ENCODE measurements at regions not wholly inside any gene's neighbourhood (a gene's known extent, or its start where the extent isn't known, plus 50 kb on each side); places are given as distances from the start of the nearest gene placed in this dataset.

DNA sequence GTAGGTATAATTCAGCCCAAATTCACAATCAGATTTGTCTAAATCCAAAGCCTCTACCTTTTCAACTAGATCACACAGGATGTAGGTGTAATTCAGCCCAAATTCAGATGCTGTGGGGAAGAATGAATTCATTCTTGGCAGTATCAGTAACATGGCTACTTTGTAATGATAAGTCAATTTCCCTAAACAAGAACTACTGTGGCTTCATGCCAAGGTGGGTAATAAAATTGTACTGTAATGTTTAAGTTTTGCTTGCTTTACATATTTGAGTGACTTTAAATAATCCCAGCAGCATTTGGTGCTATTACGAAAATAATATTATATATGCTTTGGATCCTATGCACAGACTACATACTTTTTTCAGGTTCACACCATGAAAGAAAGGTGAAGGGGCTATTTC is 239.1 kb downstream of the HDGFL1 start:
- no peaks in the 10 kb centered on the region for H3K9me3 ChIP-seq (ENCODE audit: control insufficient read depth in 3 of 3, low read length in 3 of 3)
- no peak overlapping the region for H3K9ac ChIP-seq (ENCODE audit: low read depth in 1 of 3, low read length in 3 of 3)
- H3K27me3 ChIP-seq (ENCODE audit: control insufficient read depth in 3 of 3, insufficient read depth in 3 of 3, low read length in 3 of 3), result no peaks in the 10 kb centered on the region
- no peak overlapping the region for H3K4me3 ChIP-seq (ENCODE audit: low read length in 3 of 3)
- H3K4me1 ChIP-seq (ENCODE audit: control insufficient read depth in 3 of 3, insufficient read depth in 3 of 3, low read length in 3 of 3), result no peaks in the 10 kb centered on the region
- no peaks in the 10 kb centered on the region for H3K36me3 ChIP-seq (ENCODE audit: control insufficient read depth in 3 of 3, insufficient read depth in 3 of 3, low read length in 3 of 3)
- H3K27ac ChIP-seq (ENCODE audit: low read depth, low read length), result no peak overlapping the region

DNA sequence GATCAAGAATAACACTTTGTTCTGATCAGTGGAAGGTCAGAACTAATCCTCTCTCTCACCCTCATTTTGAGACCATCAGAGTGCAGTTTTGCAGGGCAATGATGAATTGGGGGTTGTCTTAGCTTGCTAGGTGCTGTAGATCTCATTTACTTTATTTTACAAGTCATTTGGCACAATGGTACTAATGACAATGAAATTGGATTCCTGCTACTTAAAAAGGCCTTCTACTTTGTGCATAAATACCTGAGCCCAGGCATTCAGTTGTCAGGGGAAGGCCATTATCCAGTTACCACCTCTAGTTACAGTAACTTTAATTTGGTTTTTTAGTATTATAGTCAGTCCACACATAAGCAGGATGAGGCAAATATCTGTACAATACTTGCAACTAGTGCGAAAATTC is 240.0 kb downstream of the HDGFL1 start:
- Histone ChIP-seq H3K27ac (ENCODE audit: low read depth, low read length) (no peak overlapping the region), H3K9me3 (ENCODE audit: control insufficient read depth in 3 of 3, low read length in 3 of 3) (no peaks in the 10 kb centered on the region), H3K27me3 (ENCODE audit: control insufficient read depth in 3 of 3, insufficient read depth in 3 of 3, low read length in 3 of 3) (no peaks in the 10 kb centered on the region), H3K36me3 (ENCODE audit: control insufficient read depth in 3 of 3, insufficient read depth in 3 of 3, low read length in 3 of 3) (no peaks in the 10 kb centered on the region), H3K9ac (ENCODE audit: low read depth in 1 of 3, low read length in 3 of 3) (no peak overlapping the region), H3K4me1 (ENCODE audit: control insufficient read depth in 3 of 3, insufficient read depth in 3 of 3, low read length in 3 of 3) (no peaks in the 10 kb centered on the region), H3K4me3 (ENCODE audit: low read length in 3 of 3) (no peak overlapping the region)

DNA sequence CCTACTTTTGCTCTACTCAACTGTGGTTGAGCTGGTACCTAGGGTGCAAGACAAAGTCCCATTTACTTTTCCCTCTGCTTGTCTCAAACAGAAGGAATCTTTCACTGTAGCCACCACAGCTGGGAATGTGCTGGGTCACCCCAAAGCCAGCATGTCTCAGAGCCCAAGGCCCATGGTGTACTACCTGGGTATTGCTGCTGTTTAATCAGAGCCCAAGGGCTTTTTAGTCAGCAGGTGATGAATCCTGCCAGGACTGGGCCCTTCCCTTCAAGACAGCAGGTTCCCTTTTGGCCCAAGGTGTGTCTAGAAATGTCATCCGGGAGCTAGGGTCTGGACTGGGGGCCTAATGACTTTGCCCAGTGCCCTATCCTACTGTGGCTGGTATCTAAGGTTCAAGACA is 249.8 kb downstream of the HDGFL1 start:
- no peaks in the 10 kb centered on the region for H3K27me3 ChIP-seq (ENCODE audit: control insufficient read depth in 3 of 3, insufficient read depth in 3 of 3, low read length in 3 of 3)
- H3K4me3 ChIP-seq (ENCODE audit: low read length in 3 of 3), result no peak overlapping the region
- no peaks in the 10 kb centered on the region for H3K4me1 ChIP-seq (ENCODE audit: control insufficient read depth in 3 of 3, insufficient read depth in 3 of 3, low read length in 3 of 3)
- H3K9me3 ChIP-seq (ENCODE audit: control insufficient read depth in 3 of 3, low read length in 3 of 3), result no peaks in the 10 kb centered on the region
- no peak overlapping the region for H3K9ac ChIP-seq (ENCODE audit: low read depth in 1 of 3, low read length in 3 of 3)
- H3K36me3 ChIP-seq (ENCODE audit: control insufficient read depth in 3 of 3, insufficient read depth in 3 of 3, low read length in 3 of 3), result no peaks in the 10 kb centered on the region
- no peak overlapping the region for H3K27ac ChIP-seq (ENCODE audit: low read depth, low read length)

DNA sequence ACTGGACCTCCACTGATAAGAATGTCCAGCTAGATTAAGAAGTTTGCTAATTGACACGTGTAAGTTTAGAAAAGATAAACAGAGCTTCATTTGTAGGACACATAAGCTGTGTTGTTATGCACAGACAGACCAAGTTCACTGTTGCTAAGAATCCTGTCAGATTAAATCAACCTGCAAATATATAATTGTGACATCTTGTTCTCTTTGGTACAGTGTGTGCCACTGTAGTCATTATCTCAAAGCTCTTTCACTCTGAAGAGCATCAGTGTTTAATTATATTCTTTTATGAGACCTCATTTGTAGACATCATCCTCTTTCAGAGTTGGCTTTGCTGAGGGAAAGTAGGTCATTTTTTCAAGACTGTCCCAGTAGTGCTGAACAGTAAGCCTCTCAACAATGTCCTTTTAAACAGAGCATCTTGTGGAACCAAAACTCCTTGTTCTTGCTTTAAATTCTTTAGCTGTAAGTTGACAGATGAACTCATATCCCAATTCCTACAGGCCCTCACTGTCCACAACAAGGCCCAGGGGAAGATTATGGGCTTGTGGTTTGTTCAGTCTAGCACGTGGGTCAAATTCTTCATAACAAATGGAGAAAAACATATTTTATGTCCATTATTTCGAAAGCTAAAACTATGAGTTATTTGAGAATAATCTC is 252.4 kb downstream of the HDGFL1 start:
- no peaks in the 10 kb centered on the region for H3K27me3 ChIP-seq (ENCODE audit: control insufficient read depth in 3 of 3, insufficient read depth in 3 of 3, low read length in 3 of 3)
- no peak overlapping the region for H3K27ac ChIP-seq (ENCODE audit: low read depth, low read length)

DNA sequence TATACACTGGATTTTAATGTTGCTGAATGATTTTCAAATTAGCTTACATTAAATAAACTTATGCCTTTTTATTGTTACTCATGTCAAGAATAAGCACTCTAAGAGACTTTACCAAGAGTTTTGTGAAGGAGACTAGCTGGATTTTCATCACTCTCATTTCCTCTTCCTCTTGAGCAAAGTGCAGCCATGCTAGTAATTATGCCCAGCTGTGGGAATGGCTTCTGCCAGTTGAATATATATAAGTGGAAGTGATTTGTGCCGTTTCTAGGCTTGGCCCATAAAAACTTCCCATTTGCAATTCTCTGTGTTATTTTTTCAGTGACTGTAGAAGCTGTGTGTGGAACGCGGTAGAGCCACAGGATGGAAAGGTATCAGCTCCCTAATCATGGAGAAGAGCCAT is 255.8 kb downstream of the HDGFL1 start:
- H3K27ac ChIP-seq (ENCODE audit: low read depth, low read length), result no peak overlapping the region
- H3K9me3 ChIP-seq (ENCODE audit: control insufficient read depth in 3 of 3, low read length in 3 of 3), result no peaks in the 10 kb centered on the region
- H3K9ac ChIP-seq (ENCODE audit: low read depth in 1 of 3, low read length in 3 of 3), result no peak overlapping the region
- H3K36me3 ChIP-seq (ENCODE audit: control insufficient read depth in 3 of 3, insufficient read depth in 3 of 3, low read length in 3 of 3), result no peaks in the 10 kb centered on the region
- peaks cover 7 to 10% (median 8%) of the 10 kb centered on the region in 3 donors for H3K4me1 ChIP-seq (ENCODE audit: control insufficient read depth in 3 of 3, insufficient read depth in 3 of 3, low read length in 3 of 3)
- H3K4me3 ChIP-seq (ENCODE audit: low read length in 3 of 3), result no peak overlapping the region
- H3K27me3 ChIP-seq (ENCODE audit: control insufficient read depth in 3 of 3, insufficient read depth in 3 of 3, low read length in 3 of 3), result no peaks in the 10 kb centered on the region

More for the DNA sequence above, 252.4 kb downstream of the HDGFL1 start:
- Histone ChIP-seq H3K4me1 (ENCODE audit: control insufficient read depth in 3 of 3, insufficient read depth in 3 of 3, low read length in 3 of 3) (no peaks in the 10 kb centered on the region), H3K36me3 (ENCODE audit: control insufficient read depth in 3 of 3, insufficient read depth in 3 of 3, low read length in 3 of 3) (no peaks in the 10 kb centered on the region), H3K9ac (ENCODE audit: low read depth in 1 of 3, low read length in 3 of 3) (no peak overlapping the region), H3K9me3 (ENCODE audit: control insufficient read depth in 3 of 3, low read length in 3 of 3) (no peaks in the 10 kb centered on the region), H3K4me3 (ENCODE audit: low read length in 3 of 3) (no peak overlapping the region)

DNA sequence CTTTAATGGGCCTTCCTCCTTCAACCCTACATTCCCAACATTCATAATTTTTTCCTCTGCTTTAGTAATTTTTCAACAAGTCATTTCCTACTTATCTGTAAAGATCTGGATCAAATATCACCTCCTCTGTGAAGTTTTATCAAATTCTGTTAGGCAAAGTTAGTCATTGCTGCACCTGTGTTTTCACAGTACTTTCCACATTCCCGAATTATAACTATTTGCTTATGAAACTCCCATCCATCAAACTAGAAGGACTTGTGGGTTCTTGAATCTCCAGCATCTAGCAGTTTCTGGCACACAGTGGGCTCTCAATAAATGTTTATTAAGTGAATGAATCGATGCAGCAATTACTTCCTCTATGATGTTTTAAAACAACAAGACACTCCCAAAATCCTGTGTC is 257.6 kb downstream of the HDGFL1 start:
- peaks cover 7 to 10% (median 8%) of the 10 kb centered on the region in 3 donors for H3K4me1 ChIP-seq (ENCODE audit: control insufficient read depth in 3 of 3, insufficient read depth in 3 of 3, low read length in 3 of 3)

DNA sequence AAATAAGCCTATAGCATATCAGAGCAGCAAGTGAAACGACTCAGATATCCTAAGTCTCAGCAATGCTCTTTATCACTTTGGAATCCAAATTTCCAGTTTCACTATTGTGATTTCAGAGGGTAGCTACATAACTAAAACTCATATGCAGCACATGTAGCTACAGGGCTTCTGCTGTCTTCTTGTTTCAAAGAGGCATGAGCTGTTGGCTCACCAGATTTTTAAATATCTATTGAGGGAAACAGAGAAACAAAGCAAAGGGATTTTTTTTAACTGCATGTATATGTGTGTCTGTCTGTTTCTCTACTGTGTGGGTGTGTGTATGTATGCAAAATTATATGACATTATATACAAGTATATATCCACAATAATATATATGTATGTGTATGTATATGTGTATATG is 258.4 kb downstream of the HDGFL1 start:
- H3K36me3 ChIP-seq (ENCODE audit: control insufficient read depth in 3 of 3, insufficient read depth in 3 of 3, low read length in 3 of 3), result no peaks in the 10 kb centered on the region
- H3K9ac ChIP-seq (ENCODE audit: low read depth in 1 of 3, low read length in 3 of 3), result peak overlapping the region in 2 of 3 donors; percentile 28 to 52
- no peaks in the 10 kb centered on the region for H3K27me3 ChIP-seq (ENCODE audit: control insufficient read depth in 3 of 3, insufficient read depth in 3 of 3, low read length in 3 of 3)
- H3K27ac ChIP-seq (ENCODE audit: low read depth, low read length), result peak overlapping the region; percentile 38
- no peaks in the 10 kb centered on the region for H3K9me3 ChIP-seq (ENCODE audit: control insufficient read depth in 3 of 3, low read length in 3 of 3)
- H3K4me1 ChIP-seq (ENCODE audit: control insufficient read depth in 3 of 3, insufficient read depth in 3 of 3, low read length in 3 of 3), result peaks cover 7 to 10% (median 8%) of the 10 kb centered on the region in 3 donors
- H3K4me3 ChIP-seq (ENCODE audit: low read length in 3 of 3), result no peak overlapping the region

More for the DNA sequence above, 257.6 kb downstream of the HDGFL1 start:
- H3K9me3 ChIP-seq (ENCODE audit: control insufficient read depth in 3 of 3, low read length in 3 of 3), result no peaks in the 10 kb centered on the region
- no peaks in the 10 kb centered on the region for H3K27me3 ChIP-seq (ENCODE audit: control insufficient read depth in 3 of 3, insufficient read depth in 3 of 3, low read length in 3 of 3)
- no peaks in the 10 kb centered on the region for H3K36me3 ChIP-seq (ENCODE audit: control insufficient read depth in 3 of 3, insufficient read depth in 3 of 3, low read length in 3 of 3)
- H3K9ac ChIP-seq (ENCODE audit: low read depth in 1 of 3, low read length in 3 of 3), result no peak overlapping the region
- no peak overlapping the region for H3K27ac ChIP-seq (ENCODE audit: low read depth, low read length)
- no peak overlapping the region for H3K4me3 ChIP-seq (ENCODE audit: low read length in 3 of 3)

DNA sequence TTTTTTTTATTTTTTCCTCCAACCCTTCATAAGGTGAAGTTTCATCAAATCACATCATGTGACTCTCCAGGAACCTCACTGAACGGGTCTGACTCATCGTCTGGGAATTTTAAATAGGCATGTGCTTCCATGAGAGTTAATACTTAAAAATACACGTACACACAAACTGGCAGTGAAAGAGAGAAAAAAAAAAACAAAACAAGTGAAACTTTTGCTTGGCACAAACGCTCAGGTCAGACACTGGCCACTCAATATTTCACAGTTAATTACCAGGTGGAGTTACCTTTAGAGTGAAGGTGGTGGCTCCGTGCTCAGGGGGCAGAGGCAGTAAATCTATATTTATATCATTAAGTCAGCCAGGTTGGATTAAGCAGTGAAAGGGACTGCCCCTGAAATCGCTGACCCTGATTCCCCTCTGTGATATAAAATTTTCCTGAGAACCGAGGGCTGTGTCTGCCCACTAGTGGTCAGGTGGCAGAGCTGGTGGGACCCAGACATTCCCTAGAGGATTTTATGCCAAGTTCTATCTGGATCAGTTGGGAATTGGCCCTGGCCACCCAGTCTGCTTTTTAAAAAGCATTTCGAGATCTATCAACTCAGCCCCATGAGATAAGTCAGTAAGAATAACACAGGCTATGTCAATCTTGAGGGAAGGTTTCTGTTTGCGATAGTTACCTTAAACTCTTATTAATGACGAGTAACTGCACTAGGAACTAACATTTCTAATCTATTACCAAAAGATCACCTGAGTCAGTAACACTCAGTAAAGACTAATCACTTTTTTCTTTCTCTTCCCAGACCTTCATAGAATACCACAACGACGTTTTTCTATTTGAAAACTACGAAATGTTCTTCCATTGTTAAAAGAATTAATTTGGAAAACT is 259.1 kb downstream of the HDGFL1 start:
- Histone ChIP-seq H3K27ac (ENCODE audit: low read depth, low read length) (peak overlapping the region; percentile 48), H3K36me3 (ENCODE audit: control insufficient read depth in 3 of 3, insufficient read depth in 3 of 3, low read length in 3 of 3) (no peaks in the 10 kb centered on the region), H3K4me1 (ENCODE audit: control insufficient read depth in 3 of 3, insufficient read depth in 3 of 3, low read length in 3 of 3) (peaks cover 7 to 10% (median 8%) of the 10 kb centered on the region in 3 donors), H3K4me3 (ENCODE audit: low read length in 3 of 3) (peak overlapping the region; percentile 18 to 52 (median 37)), H3K9me3 (ENCODE audit: control insufficient read depth in 3 of 3, low read length in 3 of 3) (no peaks in the 10 kb centered on the region), H3K9ac (ENCODE audit: low read depth in 1 of 3, low read length in 3 of 3) (peak overlapping the region; percentile 28 to 42 (median 40)), H3K27me3 (ENCODE audit: control insufficient read depth in 3 of 3, insufficient read depth in 3 of 3, low read length in 3 of 3) (no peaks in the 10 kb centered on the region)

DNA sequence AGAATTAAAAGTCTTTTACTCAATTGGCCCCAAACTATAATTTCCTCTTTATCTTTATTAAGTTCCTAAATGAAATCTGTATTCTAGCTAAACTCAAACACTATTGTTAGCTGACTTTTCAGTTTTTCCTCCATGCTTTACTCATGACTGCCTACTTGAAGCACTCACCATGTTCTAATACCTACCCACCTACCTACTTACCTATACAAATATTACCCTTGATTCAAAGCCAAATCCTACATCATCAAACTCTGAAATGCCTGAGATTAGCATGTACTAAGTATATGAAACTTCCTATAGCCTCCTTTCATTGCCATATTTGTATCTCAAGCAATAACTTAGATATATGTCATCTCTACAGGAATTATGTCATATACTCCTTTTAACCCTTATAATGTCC is 259.7 kb downstream of the HDGFL1 start:
- H3K9ac ChIP-seq (ENCODE audit: low read depth in 1 of 3, low read length in 3 of 3), result no peak overlapping the region
- no peak overlapping the region for H3K27ac ChIP-seq (ENCODE audit: low read depth, low read length)
- no peaks in the 10 kb centered on the region for H3K27me3 ChIP-seq (ENCODE audit: control insufficient read depth in 3 of 3, insufficient read depth in 3 of 3, low read length in 3 of 3)
- peaks cover 7 to 10% (median 8%) of the 10 kb centered on the region in 3 donors for H3K4me1 ChIP-seq (ENCODE audit: control insufficient read depth in 3 of 3, insufficient read depth in 3 of 3, low read length in 3 of 3)
- no peaks in the 10 kb centered on the region for H3K36me3 ChIP-seq (ENCODE audit: control insufficient read depth in 3 of 3, insufficient read depth in 3 of 3, low read length in 3 of 3)
- H3K9me3 ChIP-seq (ENCODE audit: control insufficient read depth in 3 of 3, low read length in 3 of 3), result no peaks in the 10 kb centered on the region
- no peak overlapping the region for H3K4me3 ChIP-seq (ENCODE audit: low read length in 3 of 3)

DNA sequence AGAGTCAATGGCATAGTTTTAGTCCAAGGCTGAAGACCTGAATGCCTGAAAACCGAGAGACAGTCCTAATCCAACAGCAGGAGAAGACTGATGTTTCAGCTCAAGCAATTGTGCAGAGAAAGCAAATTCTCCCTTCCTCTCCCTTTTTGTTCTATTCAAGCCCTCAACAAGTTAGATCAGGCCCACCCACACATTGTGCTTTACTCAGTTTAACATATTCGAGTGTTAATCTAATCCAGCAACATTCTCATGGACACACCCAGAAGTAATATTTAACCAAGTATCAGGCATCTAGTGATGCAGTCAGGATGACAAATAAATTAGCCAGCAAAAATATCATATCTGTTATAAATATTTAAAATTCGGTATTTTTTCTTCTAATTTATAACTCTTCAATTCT is 261.1 kb downstream of the HDGFL1 start:
- H3K27ac ChIP-seq (ENCODE audit: low read depth, low read length), result no peak overlapping the region
- H3K4me3 ChIP-seq (ENCODE audit: low read length in 3 of 3), result no peak overlapping the region
- no peaks in the 10 kb centered on the region for H3K27me3 ChIP-seq (ENCODE audit: control insufficient read depth in 3 of 3, insufficient read depth in 3 of 3, low read length in 3 of 3)
- H3K9ac ChIP-seq (ENCODE audit: low read depth in 1 of 3, low read length in 3 of 3), result no peak overlapping the region
- peaks cover 7 to 10% (median 8%) of the 10 kb centered on the region in 3 donors for H3K4me1 ChIP-seq (ENCODE audit: control insufficient read depth in 3 of 3, insufficient read depth in 3 of 3, low read length in 3 of 3)
- H3K36me3 ChIP-seq (ENCODE audit: control insufficient read depth in 3 of 3, insufficient read depth in 3 of 3, low read length in 3 of 3), result no peaks in the 10 kb centered on the region
- no peaks in the 10 kb centered on the region for H3K9me3 ChIP-seq (ENCODE audit: control insufficient read depth in 3 of 3, low read length in 3 of 3)
